ENCODE measurements at regions not wholly inside any gene's neighbourhood (a gene's known extent, or its start where the extent isn't known, plus 50 kb on each side); places are given as distances from the start of the nearest gene placed in this dataset.

GRCh38 chr1:56150441-56151215 is 428.7 kb downstream of the PLPP3 start:
- Histone ChIP-seq H3K36me3 (ENCODE audit: control insufficient read depth in 2 of 2, extremely low read depth in 1 of 2, insufficient read depth in 1 of 2, low read length in 1 of 2) (no peaks in the 10 kb centered on the region), H3K27ac (ENCODE audit: low read length) (no peak overlapping the region), H3K9me3 (no peaks in the 10 kb centered on the region), H3K4me3 (ENCODE audit: control insufficient read depth in 1 of 2, extremely low read depth in 1 of 2, low read length in 1 of 2) (no peak overlapping the region), H3K27me3 (replicated peaks in 1 of 2; ENCODE audit: control insufficient read depth in 2 of 2, extremely low read depth in 1 of 2, insufficient read depth in 2 of 2, low read length in 1 of 2) (no peaks in the 10 kb centered on the region), H3K4me1 (ENCODE audit: control insufficient read depth in 1 of 2, extremely low read depth in 1 of 2, insufficient read depth in 2 of 2, low read length in 2 of 2) (no peaks in the 10 kb centered on the region)
- no peak for ATAC-seq (replicated peaks in 1 of 4)
- Mint-ChIP-seq H3K36me3 (no peaks in the 10 kb centered on the region), H3K4me3 (no peak overlapping the region), H3K4me1 (no peaks in the 10 kb centered on the region), H3K27me3 (no peaks in the 10 kb centered on the region), H3K9me3 (no peaks in the 10 kb centered on the region), H3K27ac (no peak overlapping the region)
- DNase-seq: no peak
- CTCF ChIA-PET: no interaction called here
- POLR2A ChIA-PET: no interaction called here
- WGBS (ENCODE audit: insufficient coverage): 77% methylated on average over 3 of the region's 5 CpGs

GRCh38 chr1:56149761-56150160 is 429.6 kb downstream of the PLPP3 start:
- POLR2A ChIA-PET: no interaction called here
- no peaks in the 10 kb centered on the region for H3K36me3 ChIP-seq (ENCODE audit: control insufficient read depth in 2 of 2, extremely low read depth in 1 of 2, insufficient read depth in 1 of 2, low read length in 1 of 2)
- 79% methylated on average over 4 of the region's 6 CpGs for WGBS (ENCODE audit: insufficient coverage)
- no peak overlapping the region for H3K4me3 Mint-ChIP-seq
- ATAC-seq (replicated peaks in 1 of 4) (no peak), DNase-seq (no peak)
- no peak overlapping the region for H3K27ac ChIP-seq (ENCODE audit: low read length)
- no peak overlapping the region for H3K4me3 ChIP-seq (ENCODE audit: control insufficient read depth in 1 of 2, extremely low read depth in 1 of 2, low read length in 1 of 2)
- H3K36me3 Mint-ChIP-seq: no peaks in the 10 kb centered on the region
- no peaks in the 10 kb centered on the region for H3K27me3 Mint-ChIP-seq
- H3K9me3 Mint-ChIP-seq: peaks cover 0 to 3% (median 0%) of the 10 kb centered on the region in 3 donors
- CTCF ChIA-PET: no interaction called here
- no peaks in the 10 kb centered on the region for H3K4me1 ChIP-seq (ENCODE audit: control insufficient read depth in 1 of 2, extremely low read depth in 1 of 2, insufficient read depth in 2 of 2, low read length in 2 of 2)
- no peaks in the 10 kb centered on the region for H3K9me3 ChIP-seq
- H3K27me3 ChIP-seq (replicated peaks in 1 of 2; ENCODE audit: control insufficient read depth in 2 of 2, extremely low read depth in 1 of 2, insufficient read depth in 2 of 2, low read length in 1 of 2): no peaks in the 10 kb centered on the region
- H3K4me1 Mint-ChIP-seq: no peaks in the 10 kb centered on the region
- H3K27ac Mint-ChIP-seq: no peak overlapping the region

- peaks cover 0 to 9% (median 0%) of the 10 kb centered on the region in 3 donors for H3K9me3 Mint-ChIP-seq
- 83% methylated on average over 2 of the region's 6 CpGs for WGBS (ENCODE audit: insufficient coverage)
- POLR2A ChIA-PET: interaction anchor here in 1 of 2 donors (0.6 kb wide), 1 partner anchor 563 kb away, joined by 3 read pairs; no protein-coding TSS in a partner anchor
Measured at GRCh38 chr1:56148326-56149193, 430.8 kb downstream of the PLPP3 start.

GRCh38 chr1:56147459-56147858 is 431.9 kb downstream of the PLPP3 start:
- H3K4me1 ChIP-seq (ENCODE audit: control insufficient read depth in 1 of 2, extremely low read depth in 1 of 2, insufficient read depth in 2 of 2, low read length in 2 of 2): no peaks in the 10 kb centered on the region
- H3K9me3 Mint-ChIP-seq: peaks cover 0 to 9% (median 0%) of the 10 kb centered on the region in 3 donors
- no peaks in the 10 kb centered on the region for H3K9me3 ChIP-seq
- no peaks in the 10 kb centered on the region for H3K4me1 Mint-ChIP-seq
- H3K27ac ChIP-seq (ENCODE audit: low read length): no peak overlapping the region
- no peaks in the 10 kb centered on the region for H3K27me3 ChIP-seq (replicated peaks in 1 of 2; ENCODE audit: control insufficient read depth in 2 of 2, extremely low read depth in 1 of 2, insufficient read depth in 2 of 2, low read length in 1 of 2)
- H3K27me3 Mint-ChIP-seq: no peaks in the 10 kb centered on the region
- no peak overlapping the region for H3K4me3 ChIP-seq (ENCODE audit: control insufficient read depth in 1 of 2, extremely low read depth in 1 of 2, low read length in 1 of 2)
- ChIA-PET POLR2A (no interaction called here), CTCF (no interaction called here)
- H3K4me3 Mint-ChIP-seq: no peak overlapping the region
- no peaks in the 10 kb centered on the region for H3K36me3 Mint-ChIP-seq
- ATAC-seq (replicated peaks in 1 of 4) (no peak), DNase-seq (no peak)
- no peaks in the 10 kb centered on the region for H3K36me3 ChIP-seq (ENCODE audit: control insufficient read depth in 2 of 2, extremely low read depth in 1 of 2, insufficient read depth in 1 of 2, low read length in 1 of 2)
- no peak overlapping the region for H3K27ac Mint-ChIP-seq
- no CpG with 5 or more reads among the region's 1 CpG for WGBS (ENCODE audit: insufficient coverage)

More at GRCh38 chr1:56148326-56149193, 430.8 kb downstream of the PLPP3 start:
- H3K27ac Mint-ChIP-seq: no peak overlapping the region
- Histone ChIP-seq H3K36me3 (ENCODE audit: control insufficient read depth in 2 of 2, extremely low read depth in 1 of 2, insufficient read depth in 1 of 2, low read length in 1 of 2) (no peaks in the 10 kb centered on the region), H3K27me3 (replicated peaks in 1 of 2; ENCODE audit: control insufficient read depth in 2 of 2, extremely low read depth in 1 of 2, insufficient read depth in 2 of 2, low read length in 1 of 2) (no peaks in the 10 kb centered on the region), H3K4me1 (ENCODE audit: control insufficient read depth in 1 of 2, extremely low read depth in 1 of 2, insufficient read depth in 2 of 2, low read length in 2 of 2) (no peaks in the 10 kb centered on the region), H3K27ac (ENCODE audit: low read length) (no peak overlapping the region), H3K4me3 (ENCODE audit: control insufficient read depth in 1 of 2, extremely low read depth in 1 of 2, low read length in 1 of 2) (no peak overlapping the region), H3K9me3 (no peaks in the 10 kb centered on the region)
- DNase-seq (no peak), ATAC-seq (replicated peaks in 1 of 4) (no peak)
- CTCF ChIA-PET: no interaction called here
- no peaks in the 10 kb centered on the region for H3K4me1 Mint-ChIP-seq
- no peaks in the 10 kb centered on the region for H3K27me3 Mint-ChIP-seq
- H3K36me3 Mint-ChIP-seq: no peaks in the 10 kb centered on the region
- H3K4me3 Mint-ChIP-seq: no peak overlapping the region

- WGBS (ENCODE audit: insufficient coverage): no CpG with 5 or more reads among the region's 2 CpGs
- ChIA-PET POLR2A (no interaction called here), CTCF (no interaction called here)
Measured at GRCh38 chr1:56147034-56147433, 432.3 kb downstream of the PLPP3 start.

GRCh38 chr1:56146449-56146848 is 432.9 kb downstream of the PLPP3 start:
- no peaks in the 10 kb centered on the region for H3K4me1 Mint-ChIP-seq
- H3K9me3 Mint-ChIP-seq: peaks cover 0 to 9% (median 0%) of the 10 kb centered on the region in 3 donors
- Histone ChIP-seq H3K4me3 (ENCODE audit: control insufficient read depth in 1 of 2, extremely low read depth in 1 of 2, low read length in 1 of 2) (no peak overlapping the region), H3K4me1 (ENCODE audit: control insufficient read depth in 1 of 2, extremely low read depth in 1 of 2, insufficient read depth in 2 of 2, low read length in 2 of 2) (no peaks in the 10 kb centered on the region), H3K27me3 (replicated peaks in 1 of 2; ENCODE audit: control insufficient read depth in 2 of 2, extremely low read depth in 1 of 2, insufficient read depth in 2 of 2, low read length in 1 of 2) (no peaks in the 10 kb centered on the region), H3K36me3 (ENCODE audit: control insufficient read depth in 2 of 2, extremely low read depth in 1 of 2, insufficient read depth in 1 of 2, low read length in 1 of 2) (no peaks in the 10 kb centered on the region), H3K9me3 (no peaks in the 10 kb centered on the region), H3K27ac (ENCODE audit: low read length) (no peak overlapping the region)
- CTCF ChIA-PET: no interaction called here
- H3K27me3 Mint-ChIP-seq: no peaks in the 10 kb centered on the region
- POLR2A ChIA-PET: no interaction called here
- DNase-seq: no peak
- no peak for ATAC-seq (replicated peaks in 1 of 4)
- no peak overlapping the region for H3K27ac Mint-ChIP-seq
- no peak overlapping the region for H3K4me3 Mint-ChIP-seq
- 83% methylated on average over 1 of the region's 2 CpGs for WGBS (ENCODE audit: insufficient coverage)
- H3K36me3 Mint-ChIP-seq: no peaks in the 10 kb centered on the region

More at GRCh38 chr1:56147034-56147433, 432.3 kb downstream of the PLPP3 start:
- no peaks in the 10 kb centered on the region for H3K27me3 ChIP-seq (replicated peaks in 1 of 2; ENCODE audit: control insufficient read depth in 2 of 2, extremely low read depth in 1 of 2, insufficient read depth in 2 of 2, low read length in 1 of 2)
- ATAC-seq (replicated peaks in 1 of 4): no peak
- no peak for DNase-seq
- no peaks in the 10 kb centered on the region for H3K4me1 ChIP-seq (ENCODE audit: control insufficient read depth in 1 of 2, extremely low read depth in 1 of 2, insufficient read depth in 2 of 2, low read length in 2 of 2)
- H3K4me3 Mint-ChIP-seq: no peak overlapping the region
- H3K36me3 ChIP-seq (ENCODE audit: control insufficient read depth in 2 of 2, extremely low read depth in 1 of 2, insufficient read depth in 1 of 2, low read length in 1 of 2): no peaks in the 10 kb centered on the region
- no peak overlapping the region for H3K4me3 ChIP-seq (ENCODE audit: control insufficient read depth in 1 of 2, extremely low read depth in 1 of 2, low read length in 1 of 2)
- no peaks in the 10 kb centered on the region for H3K4me1 Mint-ChIP-seq
- no peaks in the 10 kb centered on the region for H3K27me3 Mint-ChIP-seq
- H3K27ac Mint-ChIP-seq: no peak overlapping the region
- H3K9me3 Mint-ChIP-seq: peaks cover 0 to 9% (median 0%) of the 10 kb centered on the region in 3 donors
- H3K9me3 ChIP-seq: no peaks in the 10 kb centered on the region
- H3K36me3 Mint-ChIP-seq: no peaks in the 10 kb centered on the region
- H3K27ac ChIP-seq (ENCODE audit: low read length): no peak overlapping the region
